SK-N-SH treated with all-trans-retinoic acid at 6 μM for 48 hours (cell line): ENCODE measurements at regions not wholly inside any gene's neighbourhood (a gene's known extent, or its start where the extent isn't known, plus 50 kb on each side); places are given as distances from the start of the nearest gene placed in this dataset.

ENCODE experiments used
- OSR1 ChIP-seq: fragments of 250-450 bp; sonication (Bioruptor Pico); IDR thresholded peaks from 2 replicates; pipeline ENCODE4 v1.8.0; 2022; ENCODE audit warnings: moderate library complexity, mild to moderate bottlenecking, inconsistent platforms
- POU6F1 ChIP-seq: fragments of 250-450 bp; sonication (Bioruptor Pico); IDR thresholded peaks from 2 replicates; pipeline ENCODE4 v1.8.0; 2021; ENCODE audit warnings: low read depth, mild to moderate bottlenecking, moderate library complexity, borderline replicate concordance
- PPARA ChIP-seq: fragments of 250-450 bp; sonication (Bioruptor Pico); IDR thresholded peaks from 2 replicates; pipeline ENCODE4 v1.5.0; 2020; ENCODE audit warnings: mild to moderate bottlenecking, borderline replicate concordance
- RARB ChIP-seq: fragments of 250-450 bp; sonication (Bioruptor Pico); IDR thresholded peaks from 2 replicates; pipeline ENCODE4 v1.8.0; 2021; ENCODE audit warnings: mild to moderate bottlenecking, moderate library complexity
- SNAI2 ChIP-seq: fragments of 250-450 bp; sonication (Bioruptor Pico); IDR thresholded peaks from 2 replicates; pipeline ENCODE4 v1.5.0; 2020; ENCODE audit warnings: mild to moderate bottlenecking, moderate library complexity

DNA sequence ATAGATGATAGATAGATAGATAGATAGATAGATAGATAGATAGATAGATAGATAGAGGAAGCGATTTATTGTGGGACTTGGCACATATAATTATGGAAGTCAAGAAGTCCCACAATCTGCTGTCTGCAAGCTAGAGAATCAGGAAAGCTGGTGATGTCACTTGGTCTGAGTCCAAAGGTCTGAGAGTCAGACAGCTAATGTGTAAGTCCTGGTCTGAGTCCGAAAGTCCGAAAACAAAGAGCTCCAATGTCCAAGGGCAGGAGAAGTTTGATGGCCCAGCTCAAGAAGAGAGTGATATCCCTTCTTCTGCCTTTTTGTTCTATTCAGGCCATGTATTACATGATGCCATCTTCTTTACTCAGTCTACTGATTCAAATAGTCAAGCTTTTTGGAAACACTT is 53.8 kb upstream of the TCF7L2 start:
- no peak for TF ChIP-seq OSR1 (CRISPR knock-in tag)
- no peak for TF ChIP-seq RARB
- no peak for TF ChIP-seq POU6F1 (CRISPR knock-in tag)
- TF ChIP-seq PPARA (CRISPR knock-in tag): no peak
- no peak for TF ChIP-seq SNAI2
